Left lung (tissue), 4 donors: ENCODE measurements at regions not wholly inside any gene's neighbourhood (a gene's known extent, or its start where the extent isn't known, plus 50 kb on each side); places are given as distances from the start of the nearest gene placed in this dataset.

ENCODE experiments used
- ATAC-seq: fragments of 200-7000 bp; cut with Tn5 transposase; one replicate; pipeline ENCODE4 v1.9.1; 2020; ENCODE audit warnings: moderate library complexity
- DNase-seq, 4 donors: peaks; one replicate each; pipeline ENCODE4 v3.0.0-alpha.2; 2013 to 2020
- H3K27ac ChIP-seq, 2 donors: fragments of 200-600 bp; sonication (generic) in 1 of 2; one replicate each; pipeline versions ENCODE4 v1.5.0 to v1.8.0; 2020 to 2021
- H3K27me3 ChIP-seq, 2 donors: fragments of 200-600 bp; sonication (generic) in 1 of 2; one replicate each; pipeline versions ENCODE4 v1.5.0 to v1.8.0; 2020 to 2021
- H3K36me3 ChIP-seq, 2 donors: fragments of 200-600 bp; sonication (generic) in 1 of 2; one replicate each; pipeline versions ENCODE4 v1.5.0 to v1.8.0; 2020 to 2021
- H3K4me1 ChIP-seq, 2 donors: fragments of 200-600 bp; one replicate each; pipeline ENCODE4 v1.8.0; 2021
- H3K4me3 ChIP-seq, 2 donors: fragments of 200-600 bp; sonication (generic) in 1 of 2; one replicate each; pipeline versions ENCODE4 v1.5.0 to v1.8.0; 2020 to 2021; ENCODE audit warnings: mild to moderate bottlenecking in 1 of 2
- H3K9me3 ChIP-seq, 2 donors: fragments of 200-600 bp; sonication (generic) in 1 of 2; one replicate each; pipeline versions ENCODE4 v1.5.0 to v1.8.0; 2020 to 2021
- intact Hi-C, 2 donors: fragments of 100-400 bp; cut with DNase I; formaldehyde crosslinking; loops; one replicate each; pipeline versions ENCODE4 v1.11.2 to v1.14.2; 2022
- TF ChIP-seq, protein P1 (sequence below), 2 donors: fragments of 200-600 bp; sonication (generic) in 1 of 2; IDR thresholded peaks; one replicate each; pipeline versions ENCODE4 v1.5.0 to v1.8.0; 2021; ENCODE audit warnings: antibody characterized with exemption in 2 of 2
- donor health status: DM: no; HTN: yes; CAD: no.
- donor health status: DM: no; HTN: no; CAD: no.

- Histone ChIP-seq H3K27ac (no peak overlapping the region), H3K4me3 (no peak overlapping the region), H3K4me1 (no peaks in the 10 kb centered on the region), H3K36me3 (no peaks in the 10 kb centered on the region), H3K9me3 (no peaks in the 10 kb centered on the region), H3K27me3 (no peaks in the 10 kb centered on the region)
- TF ChIP-seq, protein P1, sequence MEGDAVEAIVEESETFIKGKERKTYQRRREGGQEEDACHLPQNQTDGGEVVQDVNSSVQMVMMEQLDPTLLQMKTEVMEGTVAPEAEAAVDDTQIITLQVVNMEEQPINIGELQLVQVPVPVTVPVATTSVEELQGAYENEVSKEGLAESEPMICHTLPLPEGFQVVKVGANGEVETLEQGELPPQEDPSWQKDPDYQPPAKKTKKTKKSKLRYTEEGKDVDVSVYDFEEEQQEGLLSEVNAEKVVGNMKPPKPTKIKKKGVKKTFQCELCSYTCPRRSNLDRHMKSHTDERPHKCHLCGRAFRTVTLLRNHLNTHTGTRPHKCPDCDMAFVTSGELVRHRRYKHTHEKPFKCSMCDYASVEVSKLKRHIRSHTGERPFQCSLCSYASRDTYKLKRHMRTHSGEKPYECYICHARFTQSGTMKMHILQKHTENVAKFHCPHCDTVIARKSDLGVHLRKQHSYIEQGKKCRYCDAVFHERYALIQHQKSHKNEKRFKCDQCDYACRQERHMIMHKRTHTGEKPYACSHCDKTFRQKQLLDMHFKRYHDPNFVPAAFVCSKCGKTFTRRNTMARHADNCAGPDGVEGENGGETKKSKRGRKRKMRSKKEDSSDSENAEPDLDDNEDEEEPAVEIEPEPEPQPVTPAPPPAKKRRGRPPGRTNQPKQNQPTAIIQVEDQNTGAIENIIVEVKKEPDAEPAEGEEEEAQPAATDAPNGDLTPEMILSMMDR (IDR thresholded peaks at IDR 0.05) = no peak
- intact Hi-C loops = no loop called here
- ATAC-seq = no peak
- DNase-seq = no peak
Measured at GRCh38 chr2:142531377-142531776, 346.1 kb upstream of the KYNU start.

DNA sequence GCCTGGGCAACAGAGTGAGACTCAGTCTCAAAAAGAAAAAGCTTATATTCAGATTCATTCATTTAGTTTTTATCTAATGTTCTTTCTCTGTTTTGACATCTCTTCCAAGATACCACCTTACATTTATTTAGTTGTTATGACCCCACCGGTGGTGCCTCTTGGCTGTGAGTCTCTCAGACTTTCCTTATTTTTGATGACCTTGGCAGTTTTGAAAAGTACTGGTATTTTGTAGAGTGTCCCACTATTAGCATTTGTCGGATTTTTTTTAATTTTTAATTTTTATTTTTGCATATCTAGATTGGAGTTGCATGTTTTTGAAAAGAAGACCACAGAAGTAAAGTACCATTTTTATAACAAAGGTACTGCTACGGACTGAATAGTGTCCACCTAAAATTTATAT is 351.7 kb upstream of the KYNU start:
- intact Hi-C loops = no loop called here
- H3K36me3 ChIP-seq = no peaks in the 10 kb centered on the region
- no peaks in the 10 kb centered on the region for H3K27me3 ChIP-seq
- H3K27ac ChIP-seq = no peak overlapping the region
- H3K9me3 ChIP-seq = no peaks in the 10 kb centered on the region
- H3K4me1 ChIP-seq = no peaks in the 10 kb centered on the region
- no peak for ATAC-seq
- DNase-seq = no peak
- TF ChIP-seq, protein P1 (IDR thresholded peaks at IDR 0.05) = no peak
- no peak overlapping the region for H3K4me3 ChIP-seq

DNA sequence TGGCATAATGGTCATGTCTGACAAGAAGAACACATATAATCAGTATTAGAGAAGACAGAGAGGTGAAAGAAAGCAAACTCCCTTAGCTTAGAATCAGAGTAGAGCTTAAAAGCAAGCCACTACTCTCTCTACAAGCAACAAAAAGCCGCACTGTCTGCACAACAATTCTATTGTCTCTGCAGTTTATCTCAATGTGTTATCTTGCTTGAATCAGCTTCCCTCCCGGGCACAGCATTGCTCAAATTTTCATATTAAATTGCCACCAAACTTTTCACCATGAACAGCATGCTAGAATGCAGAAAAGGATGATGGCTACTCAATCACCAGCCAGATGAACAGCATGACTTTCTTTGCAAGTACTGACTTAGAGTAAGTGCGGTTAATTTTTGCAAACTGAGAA is 356.0 kb upstream of the KYNU start:
- H3K9me3 ChIP-seq = no peaks in the 10 kb centered on the region
- no peaks in the 10 kb centered on the region for H3K27me3 ChIP-seq
- TF ChIP-seq, protein P1 (IDR thresholded peaks at IDR 0.05) = no peak
- intact Hi-C loops = no loop called here
- H3K4me3 ChIP-seq = no peak overlapping the region
- no peaks in the 10 kb centered on the region for H3K4me1 ChIP-seq
- DNase-seq = no peak
- no peak overlapping the region for H3K27ac ChIP-seq
- H3K36me3 ChIP-seq = no peaks in the 10 kb centered on the region
- no peak for ATAC-seq

DNA sequence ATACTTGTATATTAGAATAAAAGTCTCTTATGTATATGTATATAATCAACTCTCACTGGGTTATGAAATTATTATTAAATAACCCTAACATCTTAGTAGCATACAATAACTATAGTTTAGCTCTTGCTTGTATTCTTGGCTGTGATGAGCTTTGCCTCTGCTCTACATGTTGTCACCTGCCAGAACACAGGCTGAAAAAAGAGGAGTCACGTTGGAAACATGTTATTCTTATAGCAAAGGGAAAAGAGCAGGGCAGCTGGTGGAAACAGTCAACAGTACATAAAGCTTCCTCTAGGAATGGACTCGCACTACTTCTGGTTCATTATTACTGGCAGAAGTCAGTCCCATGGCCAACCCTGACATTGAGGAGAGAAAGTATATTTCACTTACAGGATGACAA is 362.0 kb upstream of the KYNU start:
- H3K27me3 ChIP-seq = no peaks in the 10 kb centered on the region
- no peak for ATAC-seq
- no peak for DNase-seq
- H3K27ac ChIP-seq = no peak overlapping the region
- no peaks in the 10 kb centered on the region for H3K9me3 ChIP-seq
- intact Hi-C loops = no loop called here
- no peak overlapping the region for H3K4me3 ChIP-seq
- TF ChIP-seq, protein P1 (IDR thresholded peaks at IDR 0.05) = no peak
- no peaks in the 10 kb centered on the region for H3K4me1 ChIP-seq
- no peaks in the 10 kb centered on the region for H3K36me3 ChIP-seq

GRCh38 chr2:142509401-142509800 is 368.1 kb upstream of the KYNU start:
- DNase-seq (no peak), ATAC-seq (no peak)
- Histone ChIP-seq H3K9me3 (no peaks in the 10 kb centered on the region), H3K27ac (no peak overlapping the region), H3K36me3 (no peaks in the 10 kb centered on the region), H3K4me1 (no peaks in the 10 kb centered on the region), H3K27me3 (no peaks in the 10 kb centered on the region), H3K4me3 (no peak overlapping the region)
- TF ChIP-seq, protein P1 (IDR thresholded peaks at IDR 0.05) = no peak
- intact Hi-C loops = no loop called here
